ENCODE measurements at regions not wholly inside any gene's neighbourhood (a gene's known extent, or its start where the extent isn't known, plus 50 kb on each side); places are given as distances from the start of the nearest gene placed in this dataset.

DNA sequence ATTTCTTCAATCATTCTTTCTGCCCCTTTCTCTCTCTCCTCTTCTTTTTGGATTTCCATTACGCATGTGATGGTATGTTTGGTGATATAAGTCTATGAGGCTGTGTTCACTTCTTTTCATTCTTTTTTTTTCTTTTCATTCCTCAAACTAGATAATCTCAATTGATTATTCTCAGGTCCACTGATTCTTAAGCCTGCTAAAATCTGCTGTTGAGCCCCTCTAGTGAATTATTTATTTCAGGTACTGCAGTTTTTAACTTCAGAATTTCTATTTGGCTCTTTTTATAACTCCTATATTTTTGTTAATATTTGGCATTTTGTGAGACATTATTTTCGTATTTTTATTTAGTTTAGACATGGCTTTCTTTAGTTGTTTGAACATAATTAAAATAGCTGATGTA lies 671.3 kb upstream of the NECTIN3 start (continued):
- TF ChIP-seq ZBTB11 (CRISPR knock-in tag; IDR thresholded peaks at IDR 0.05), result no peak
- TF ChIP-seq ATF7 (IDR thresholded peaks at IDR 0.05; ENCODE audit: low read depth), result no peak
- TF ChIP-seq CUX1 (IDR thresholded peaks at IDR 0.05; ENCODE audit: insufficient replicate concordance, low read depth, low read length), result no peak
- TF ChIP-seq EZH2 (IDR thresholded peaks at IDR 0.05; ENCODE audit: borderline replicate concordance, control insufficient read depth, low read depth, low read length), result no peak
- no peak for TF ChIP-seq BMI1 (IDR thresholded peaks at IDR 0.05; ENCODE audit: borderline replicate concordance)
- no peak for TF ChIP-seq ZZZ3 (IDR thresholded peaks at IDR 0.05; ENCODE audit: control insufficient read depth, insufficient read length, low read depth)
- no peak for TF ChIP-seq ZSCAN29 (IDR thresholded peaks at IDR 0.05)

All from GM12878 (cell line).